ENCODE measurements at regions not wholly inside any gene's neighbourhood (a gene's known extent, or its start where the extent isn't known, plus 50 kb on each side); places are given as distances from the start of the nearest gene placed in this dataset.

GRCh38 chr4:114349543-114350175 lies 248.9 kb upstream of the UGT8 start:
- no peak for DNase-seq (ENCODE audit: low read depth in 2 of 3, low spot score in 2 of 3)

GRCh38 chr4:114358901-114359300 lies 239.7 kb upstream of the UGT8 start:
- DNase-seq (ENCODE audit: low read depth in 2 of 3, low spot score in 2 of 3): no peak

- no peak for DNase-seq (ENCODE audit: low read depth in 2 of 3, low spot score in 2 of 3)
These were observed 237.4 kb upstream of the UGT8 start for GRCh38 chr4:114361249-114361648.

GRCh38 chr4:114364857-114365256 lies 233.8 kb upstream of the UGT8 start:
- DNase-seq (ENCODE audit: low read depth in 2 of 3, low spot score in 2 of 3): no peak

GRCh38 chr4:114365591-114365990 lies 233.0 kb upstream of the UGT8 start:
- DNase-seq (ENCODE audit: low read depth in 2 of 3, low spot score in 2 of 3): no peak

GRCh38 chr4:114366368-114366767 lies 232.2 kb upstream of the UGT8 start:
- DNase-seq (ENCODE audit: low read depth in 2 of 3, low spot score in 2 of 3): no peak

GRCh38 chr4:114368751-114369150 lies 229.9 kb upstream of the UGT8 start:
- DNase-seq (ENCODE audit: low read depth in 2 of 3, low spot score in 2 of 3): no peak

- DNase-seq (ENCODE audit: low read depth in 2 of 3, low spot score in 2 of 3): no peak
These were observed 225.1 kb upstream of the UGT8 start for GRCh38 chr4:114373508-114373907.

GRCh38 chr4:114378305-114378903 lies 220.2 kb upstream of the UGT8 start:
- DNase-seq (ENCODE audit: low read depth in 2 of 3, low spot score in 2 of 3): no peak

GRCh38 chr4:114383067-114383466 lies 215.5 kb upstream of the UGT8 start:
- DNase-seq (ENCODE audit: low read depth in 2 of 3, low spot score in 2 of 3): no peak

GRCh38 chr4:114383721-114384120 lies 214.9 kb upstream of the UGT8 start:
- no peak for DNase-seq (ENCODE audit: low read depth in 2 of 3, low spot score in 2 of 3)

- DNase-seq (ENCODE audit: low read depth in 2 of 3, low spot score in 2 of 3): no peak
These were observed 214.0 kb upstream of the UGT8 start for GRCh38 chr4:114384629-114385028.

GRCh38 chr4:114385195-114385985 lies 213.2 kb upstream of the UGT8 start:
- no peak for DNase-seq (ENCODE audit: low read depth in 2 of 3, low spot score in 2 of 3)

GRCh38 chr4:114386637-114387233 lies 211.9 kb upstream of the UGT8 start:
- no peak for DNase-seq (ENCODE audit: low read depth in 2 of 3, low spot score in 2 of 3)

GRCh38 chr4:114389070-114389685 lies 209.4 kb upstream of the UGT8 start:
- no peak for DNase-seq (ENCODE audit: low read depth in 2 of 3, low spot score in 2 of 3)

GRCh38 chr4:114393295-114394038 lies 205.1 kb upstream of the UGT8 start:
- DNase-seq (ENCODE audit: low read depth in 2 of 3, low spot score in 2 of 3): no peak

GRCh38 chr4:114396808-114397207 lies 201.8 kb upstream of the UGT8 start:
- no peak for DNase-seq (ENCODE audit: low read depth in 2 of 3, low spot score in 2 of 3)

GRCh38 chr4:114398410-114398809 lies 200.2 kb upstream of the UGT8 start:
- no peak for DNase-seq (ENCODE audit: low read depth in 2 of 3, low spot score in 2 of 3)

GRCh38 chr4:114399105-114399504 lies 199.5 kb upstream of the UGT8 start:
- no peak for DNase-seq (ENCODE audit: low read depth in 2 of 3, low spot score in 2 of 3)

- DNase-seq (ENCODE audit: low read depth in 2 of 3, low spot score in 2 of 3): no peak
These were observed 198.1 kb upstream of the UGT8 start for GRCh38 chr4:114400531-114400930.

- DNase-seq (ENCODE audit: low read depth in 2 of 3, low spot score in 2 of 3): no peak
These were observed 197.1 kb upstream of the UGT8 start for GRCh38 chr4:114401483-114401882.
